AG04449 (cell line): ENCODE measurements at regions not wholly inside any gene's neighbourhood (a gene's known extent, or its start where the extent isn't known, plus 50 kb on each side); places are given as distances from the start of the nearest gene placed in this dataset.

ENCODE experiments used
- CTCF ChIA-PET: fragments of 350-600 bp; formaldehyde crosslinking; extraction: SDS; loops from one replicate; lab custom pipeline; 2021; ENCODE audit warnings: antibody characterized with exemption; lab: Yijun Ruan, JAX
- POLR2A ChIA-PET: fragments of 400-600, 350-600 bp; formaldehyde crosslinking; extraction: SDS; loops from one replicate; lab custom pipeline; 2020; ENCODE audit warnings: antibody characterized with exemption, inconsistent platforms; lab: Yijun Ruan, JAX
- DNase-seq: peaks from one replicate; pipeline ENCODE4 v3.0.0-alpha.2; 2010; ENCODE audit warnings: low read depth, low spot score
- H3K4me3 ChIP-seq: 2 replicates; pipeline ENCODE4 v1.5.1; 2011; ENCODE audit warnings: low read depth, mild to moderate bottlenecking, control low read depth, low read length
- TF ChIP-seq, protein P1 (sequence below): IDR thresholded peaks from one replicate; pipeline ENCODE4 v1.5.1; 2011; ENCODE audit warnings: mild to moderate bottlenecking, moderate library complexity, low read length, control low read depth, inconsistent platforms; ENCODE audit not compliant: insufficient read depth; ENCODE audit errors: missing control alignments

DNA sequence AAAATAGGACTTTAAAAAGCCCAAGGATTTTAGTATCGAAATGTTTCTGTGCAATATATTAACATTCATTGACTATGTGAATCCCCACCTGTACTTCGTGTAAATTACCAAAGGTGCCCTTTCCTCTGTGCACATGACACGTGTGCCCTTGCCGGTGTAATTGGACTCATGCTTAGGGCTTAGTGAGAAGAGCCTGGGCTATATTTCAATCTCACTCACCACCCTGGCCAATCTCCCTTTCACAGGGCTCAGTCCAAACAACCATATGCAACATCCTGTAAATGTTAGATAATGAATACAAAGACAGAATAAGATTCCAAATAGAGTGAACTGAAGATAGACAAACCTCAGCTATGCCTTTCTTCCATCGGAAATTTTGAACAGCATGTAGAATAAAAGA lies 564.3 kb downstream of the USP25 start:
- no peak overlapping the region for H3K4me3 ChIP-seq
- DNase-seq = no peak
- CTCF ChIA-PET = no interaction called here
- TF ChIP-seq, protein P1, sequence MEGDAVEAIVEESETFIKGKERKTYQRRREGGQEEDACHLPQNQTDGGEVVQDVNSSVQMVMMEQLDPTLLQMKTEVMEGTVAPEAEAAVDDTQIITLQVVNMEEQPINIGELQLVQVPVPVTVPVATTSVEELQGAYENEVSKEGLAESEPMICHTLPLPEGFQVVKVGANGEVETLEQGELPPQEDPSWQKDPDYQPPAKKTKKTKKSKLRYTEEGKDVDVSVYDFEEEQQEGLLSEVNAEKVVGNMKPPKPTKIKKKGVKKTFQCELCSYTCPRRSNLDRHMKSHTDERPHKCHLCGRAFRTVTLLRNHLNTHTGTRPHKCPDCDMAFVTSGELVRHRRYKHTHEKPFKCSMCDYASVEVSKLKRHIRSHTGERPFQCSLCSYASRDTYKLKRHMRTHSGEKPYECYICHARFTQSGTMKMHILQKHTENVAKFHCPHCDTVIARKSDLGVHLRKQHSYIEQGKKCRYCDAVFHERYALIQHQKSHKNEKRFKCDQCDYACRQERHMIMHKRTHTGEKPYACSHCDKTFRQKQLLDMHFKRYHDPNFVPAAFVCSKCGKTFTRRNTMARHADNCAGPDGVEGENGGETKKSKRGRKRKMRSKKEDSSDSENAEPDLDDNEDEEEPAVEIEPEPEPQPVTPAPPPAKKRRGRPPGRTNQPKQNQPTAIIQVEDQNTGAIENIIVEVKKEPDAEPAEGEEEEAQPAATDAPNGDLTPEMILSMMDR = no peak
- POLR2A ChIA-PET = no interaction called here

DNA sequence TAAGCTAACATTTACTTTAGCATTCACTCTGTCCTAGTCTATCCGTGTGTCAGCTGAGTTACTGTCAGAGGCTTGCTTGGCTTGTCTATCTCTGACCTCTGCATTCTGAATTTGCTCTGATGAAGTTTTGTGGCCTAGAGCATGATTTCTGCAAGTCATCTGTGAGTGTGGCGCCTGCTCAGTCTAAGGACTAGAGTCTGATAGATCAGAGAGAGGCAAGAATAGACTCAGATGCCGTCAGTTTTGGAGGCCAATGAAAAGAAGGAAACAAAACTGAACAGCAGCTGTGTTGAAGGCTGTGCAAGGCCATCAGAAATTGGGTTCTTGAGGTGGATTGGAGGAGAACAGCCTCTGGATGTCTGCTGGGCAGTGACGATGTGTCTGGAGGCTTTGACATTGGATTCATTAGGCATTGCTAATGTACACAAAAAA lies 573.1 kb downstream of the USP25 start:
- CTCF ChIA-PET = no interaction called here
- no peak for DNase-seq
- TF ChIP-seq, protein P1 = no peak
- no peak overlapping the region for H3K4me3 ChIP-seq
- POLR2A ChIA-PET = no interaction called here

DNA sequence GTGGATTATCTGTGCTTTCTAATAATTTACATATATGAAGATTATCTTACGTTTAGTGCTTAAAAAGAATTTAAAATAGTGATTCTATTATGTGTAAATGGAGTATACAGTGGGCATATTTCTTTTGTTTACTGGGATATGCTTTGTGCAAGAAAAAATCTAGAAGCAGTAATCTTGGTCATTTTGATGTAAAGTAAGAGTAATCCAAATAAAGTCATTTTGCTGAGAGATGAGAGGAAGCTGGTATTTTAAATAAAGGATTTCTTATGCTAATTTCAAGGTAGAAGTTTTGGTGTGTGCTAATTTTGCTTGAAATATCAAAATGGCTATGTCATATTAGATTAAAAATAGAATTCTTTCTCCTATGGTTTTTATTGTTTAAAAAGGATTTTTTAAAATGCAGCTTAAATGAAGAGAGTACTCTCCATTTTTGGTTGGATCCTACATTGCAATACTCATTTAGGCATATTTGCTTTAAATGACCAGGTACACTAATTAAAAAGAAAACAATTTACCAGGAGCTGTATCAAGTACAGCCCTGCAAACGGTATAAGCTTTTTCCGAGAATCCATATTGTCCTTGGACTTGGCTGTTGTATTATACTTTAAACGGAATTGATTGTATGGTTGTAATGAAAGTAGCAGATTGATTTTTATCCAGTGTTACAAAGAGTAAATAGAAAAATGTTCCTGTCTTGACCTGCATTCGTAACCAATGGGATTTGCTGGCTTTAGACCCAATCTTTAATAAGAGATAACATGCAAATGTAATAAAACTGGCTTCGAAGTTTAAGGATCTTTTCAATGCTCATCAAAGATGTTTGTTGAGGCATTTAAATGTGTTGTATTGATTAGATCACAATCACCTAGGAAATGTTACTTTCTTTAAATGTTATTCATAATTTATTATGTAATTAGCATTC lies 574.7 kb downstream of the USP25 start:
- ChIA-PET CTCF (interaction anchor here (1.7 kb wide), 1 partner anchor 8 kb away, joined by 3 read pairs; no protein-coding TSS in a partner anchor), POLR2A (no interaction called here)
- TF ChIP-seq, protein P1 = no peak
- no peak overlapping the region for H3K4me3 ChIP-seq
- no peak for DNase-seq

DNA sequence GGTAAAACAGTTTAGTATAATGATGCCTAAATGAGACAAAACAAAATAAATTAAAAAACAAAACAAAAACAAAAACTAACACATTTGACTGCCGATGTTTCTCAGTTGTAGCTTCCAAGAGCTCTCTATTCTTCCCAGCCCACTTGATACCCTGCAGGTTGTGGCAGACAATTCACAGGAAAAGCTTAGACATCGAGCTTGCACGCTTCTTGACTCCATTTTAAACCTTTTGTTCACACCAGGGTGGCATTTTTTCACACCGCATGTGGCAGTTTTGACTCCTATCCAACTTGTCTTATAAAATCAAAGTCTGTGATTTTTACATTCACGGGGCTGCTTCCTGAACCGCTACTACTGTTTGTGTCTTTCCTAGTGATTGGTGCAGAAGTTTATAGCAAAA lies 575.9 kb downstream of the USP25 start:
- no peak overlapping the region for H3K4me3 ChIP-seq
- CTCF ChIA-PET = interaction anchor here (1.0 kb wide), 1 partner anchor 24 kb away, joined by 3 read pairs; no protein-coding TSS in a partner anchor
- TF ChIP-seq, protein P1 = no peak
- POLR2A ChIA-PET = no interaction called here
- no peak for DNase-seq

DNA sequence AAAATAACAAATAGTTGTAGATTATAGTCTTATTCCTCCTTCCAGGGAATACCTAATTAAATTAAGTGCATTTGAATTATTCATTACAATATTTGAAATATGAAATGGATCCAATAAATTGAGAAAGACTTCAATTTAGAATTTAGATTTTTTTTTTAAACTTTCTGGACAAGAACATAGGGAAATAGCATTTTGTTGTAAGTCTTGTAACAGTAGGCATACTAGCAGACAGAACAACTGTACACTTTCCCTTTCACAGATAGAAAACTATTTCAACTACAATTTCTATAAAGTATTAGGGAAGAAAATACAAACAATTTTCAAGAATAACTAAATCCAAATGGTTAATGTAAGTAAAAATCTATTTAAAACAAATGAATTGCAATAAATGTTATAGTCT lies 577.5 kb downstream of the USP25 start:
- POLR2A ChIA-PET = no interaction called here
- CTCF ChIA-PET = no interaction called here
- no peak overlapping the region for H3K4me3 ChIP-seq
- TF ChIP-seq, protein P1 = no peak
- no peak for DNase-seq

DNA sequence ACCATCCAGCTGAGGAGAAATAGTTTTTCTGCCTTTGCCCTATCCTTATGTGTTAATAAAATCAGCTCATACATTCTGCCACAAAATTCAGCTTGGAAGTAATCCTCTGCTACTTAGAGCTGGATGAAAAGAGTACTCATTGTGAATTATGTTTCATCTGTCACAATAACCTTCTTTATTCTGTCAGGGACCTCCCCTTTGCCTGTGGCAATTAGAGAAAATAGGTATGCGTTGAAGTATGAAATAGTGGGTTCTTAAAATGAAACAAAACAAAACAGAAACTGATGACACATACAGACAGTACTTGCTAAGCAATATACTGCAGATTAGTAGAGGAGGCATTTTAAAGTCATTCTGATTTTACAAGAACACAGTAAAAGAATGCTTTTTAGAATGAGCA lies 578.5 kb downstream of the USP25 start:
- POLR2A ChIA-PET = no interaction called here
- no peak overlapping the region; the same call in 1 of the 2 replicates for H3K4me3 ChIP-seq

More for the DNA sequence above, 578.5 kb downstream of the USP25 start:
- CTCF ChIA-PET = interaction anchor here (0.8 to 2.8 kb wide), 2 partner anchors 22 to 226 kb away, joined by 3 to 8 read pairs; no protein-coding TSS in a partner anchor
- no peak for DNase-seq
- TF ChIP-seq, protein P1 = no peak
